ENCODE measurements at regions not wholly inside any gene's neighbourhood (a gene's known extent, or its start where the extent isn't known, plus 50 kb on each side); places are given as distances from the start of the nearest gene placed in this dataset.

DNA sequence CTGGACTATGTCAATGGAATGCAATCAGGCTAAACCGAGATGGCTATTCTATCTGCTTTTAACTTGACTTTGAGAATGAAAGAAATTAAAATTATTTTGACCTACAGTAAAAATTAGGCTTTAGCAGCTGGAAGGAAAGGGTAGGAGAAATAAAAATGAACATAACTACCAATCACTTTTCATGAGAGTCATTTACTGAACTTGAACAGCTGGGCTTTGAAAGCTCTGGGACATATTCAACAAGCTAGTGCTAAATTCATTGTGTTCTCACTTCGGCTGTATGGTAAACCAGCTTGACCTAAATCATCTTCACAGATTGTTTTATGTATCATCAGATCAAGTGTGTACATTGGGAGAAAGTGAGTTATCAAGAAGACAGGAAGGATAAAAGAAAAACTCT lies 161.5 kb upstream of the STXBP5 start:
- no peak for TF ChIP-seq POLR2A (IDR thresholded peaks at IDR 0.05; ENCODE audit: extremely low read depth, insufficient read length)
- no peak for TF ChIP-seq CTCF (IDR thresholded peaks at IDR 0.05; ENCODE audit: low read depth, low read length)
- no peak for TF ChIP-seq MAX (IDR thresholded peaks at IDR 0.05; ENCODE audit: low read depth, low read length)
